ENCODE measurements at regions not wholly inside any gene's neighbourhood (a gene's known extent, or its start where the extent isn't known, plus 50 kb on each side); places are given as distances from the start of the nearest gene placed in this dataset.
A peak's percentile ranks its signal among the peaks of the same experiment; 100 is the strongest.

DNA sequence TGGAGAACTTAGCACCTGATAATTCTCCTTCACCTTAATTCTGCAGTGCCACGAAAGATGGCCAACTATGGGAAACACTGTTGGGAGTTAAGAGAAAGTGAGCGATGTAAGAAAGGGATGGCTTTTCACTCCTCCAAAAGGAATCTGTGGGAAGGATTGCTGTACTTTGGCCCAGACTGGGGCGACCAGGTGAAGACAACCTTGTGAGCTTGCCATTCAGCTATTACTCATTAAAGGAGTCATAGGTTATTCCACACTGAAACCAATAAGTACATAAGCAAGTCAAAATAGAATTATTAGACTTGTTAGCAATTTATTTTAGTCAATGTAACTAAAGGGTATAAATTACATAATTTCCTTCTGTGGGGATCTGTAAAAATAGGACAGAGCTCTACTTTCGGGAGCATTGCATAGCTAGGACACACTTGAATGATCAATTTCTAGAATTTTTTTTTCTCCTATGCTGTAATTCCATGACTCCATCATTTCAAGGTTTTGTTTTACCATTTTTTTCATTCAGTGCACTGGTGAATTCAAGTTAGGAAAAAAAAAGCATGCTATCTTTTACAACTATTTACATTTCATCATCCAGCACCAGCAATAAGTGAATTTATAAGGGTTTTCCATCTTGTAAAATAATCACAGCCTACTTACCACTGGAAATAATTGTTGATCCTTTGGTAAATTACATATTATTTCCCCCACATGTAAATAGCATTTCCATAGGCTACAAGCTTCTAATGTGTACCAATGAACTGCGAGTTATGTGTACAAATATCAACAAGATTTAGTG, 231.7 kb downstream of the SIM1 start:
- H3K4me3 ChIP-seq, result no peak overlapping the region
- peaks cover 0 to 7% (median 3%) of the 10 kb centered on the region in 4 donors for H3K27me3 ChIP-seq
- FAIRE-seq (no peak), ATAC-seq (no peak), DNase-seq (no peak)
- no peaks in the 10 kb centered on the region for H3K36me3 ChIP-seq
- WGBS, 2 donors, result 93 to 97% methylated on average over 5 of the region's 5 CpGs
- TF ChIP-seq, protein P1, sequence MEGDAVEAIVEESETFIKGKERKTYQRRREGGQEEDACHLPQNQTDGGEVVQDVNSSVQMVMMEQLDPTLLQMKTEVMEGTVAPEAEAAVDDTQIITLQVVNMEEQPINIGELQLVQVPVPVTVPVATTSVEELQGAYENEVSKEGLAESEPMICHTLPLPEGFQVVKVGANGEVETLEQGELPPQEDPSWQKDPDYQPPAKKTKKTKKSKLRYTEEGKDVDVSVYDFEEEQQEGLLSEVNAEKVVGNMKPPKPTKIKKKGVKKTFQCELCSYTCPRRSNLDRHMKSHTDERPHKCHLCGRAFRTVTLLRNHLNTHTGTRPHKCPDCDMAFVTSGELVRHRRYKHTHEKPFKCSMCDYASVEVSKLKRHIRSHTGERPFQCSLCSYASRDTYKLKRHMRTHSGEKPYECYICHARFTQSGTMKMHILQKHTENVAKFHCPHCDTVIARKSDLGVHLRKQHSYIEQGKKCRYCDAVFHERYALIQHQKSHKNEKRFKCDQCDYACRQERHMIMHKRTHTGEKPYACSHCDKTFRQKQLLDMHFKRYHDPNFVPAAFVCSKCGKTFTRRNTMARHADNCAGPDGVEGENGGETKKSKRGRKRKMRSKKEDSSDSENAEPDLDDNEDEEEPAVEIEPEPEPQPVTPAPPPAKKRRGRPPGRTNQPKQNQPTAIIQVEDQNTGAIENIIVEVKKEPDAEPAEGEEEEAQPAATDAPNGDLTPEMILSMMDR (IDR thresholded peaks at IDR 0.05), result no peak
- intact Hi-C loops (cut with DNase I), result no loop called here
- no peaks in the 10 kb centered on the region for H3K9me3 ChIP-seq
- H3K27ac ChIP-seq, result no peak overlapping the region
- peaks cover 0 to 8% (median 4%) of the 10 kb centered on the region in 3 donors for H3K4me1 ChIP-seq

- ATAC-seq, result no peak
- TF ChIP-seq, protein P1 (IDR thresholded peaks at IDR 0.05), result no peak
Observed at GRCh38 chr6:100230953-100231316, 233.8 kb downstream of the SIM1 start.

GRCh38 chr6:100230115-100230952, 234.4 kb downstream of the SIM1 start:
- DNase-seq (no peak), ATAC-seq (no peak), FAIRE-seq (no peak)
- intact Hi-C loops (cut with DNase I), result no loop called here
- Histone ChIP-seq H3K27me3 (peaks cover 0 to 7% (median 3%) of the 10 kb centered on the region in 4 donors), H3K9me3 (no peaks in the 10 kb centered on the region), H3K4me3 (no peak overlapping the region), H3K27ac (no peak overlapping the region), H3K36me3 (no peaks in the 10 kb centered on the region), H3K4me1 (peaks cover 0 to 8% (median 4%) of the 10 kb centered on the region in 3 donors)
- 85% methylated on average over 6 of the region's 6 CpGs for WGBS, 2 donors
- TF ChIP-seq, protein P1 (IDR thresholded peaks at IDR 0.05), result no peak

More at GRCh38 chr6:100230953-100231316, 233.8 kb downstream of the SIM1 start:
- DNase-seq (no peak), FAIRE-seq (no peak)
- Histone ChIP-seq H3K27me3 (peaks cover 0 to 7% (median 3%) of the 10 kb centered on the region in 4 donors), H3K9me3 (no peaks in the 10 kb centered on the region), H3K4me1 (peaks cover 0 to 8% (median 4%) of the 10 kb centered on the region in 3 donors), H3K36me3 (no peaks in the 10 kb centered on the region), H3K4me3 (no peak overlapping the region), H3K27ac (no peak overlapping the region)
- intact Hi-C loops (cut with DNase I), result no loop called here
- 88 to 97% methylated on average over 1 of the region's 1 CpG for WGBS, 2 donors

DNA sequence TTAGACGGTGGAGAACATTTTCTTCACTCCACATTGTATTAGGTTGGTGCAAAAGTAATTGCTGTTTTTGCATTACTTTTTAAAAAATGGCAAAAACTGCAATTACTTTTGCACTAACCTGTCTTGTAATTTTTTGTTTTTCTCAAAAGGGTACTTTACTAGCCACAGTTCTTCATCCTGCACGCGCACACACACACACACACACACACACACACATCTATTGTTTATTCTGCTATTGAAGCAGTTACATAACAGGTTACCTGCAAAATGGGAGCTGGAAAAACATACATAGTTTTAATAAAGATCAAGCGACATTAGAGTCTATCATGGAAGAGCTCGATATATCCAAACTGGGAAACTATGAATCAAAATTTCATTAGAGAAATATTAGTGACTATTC, 235.2 kb downstream of the SIM1 start:
- Histone ChIP-seq H3K27me3 (peaks cover 0 to 7% (median 3%) of the 10 kb centered on the region in 4 donors), H3K27ac (peak overlapping the region in 1 of 4 donors; percentile 38), H3K4me1 (peaks cover 0 to 8% (median 4%) of the 10 kb centered on the region in 3 donors), H3K36me3 (no peaks in the 10 kb centered on the region), H3K9me3 (no peaks in the 10 kb centered on the region), H3K4me3 (peak overlapping the region in 2 of 4 donors; percentile 39 to 48)
- TF ChIP-seq, protein P1 (IDR thresholded peaks at IDR 0.05), result no peak
- FAIRE-seq, result no peak
- peak in 4 of 6 donors; percentile 16 to 29 (median 22) for DNase-seq
- ATAC-seq, result peak; percentile 74 to 83 (median 76)
- intact Hi-C loops (cut with DNase I), result no loop called here
- WGBS, 2 donors, result 34 to 36% methylated on average over 5 of the region's 5 CpGs
